ENCODE measurements at regions not wholly inside any gene's neighbourhood (a gene's known extent, or its start where the extent isn't known, plus 50 kb on each side); places are given as distances from the start of the nearest gene placed in this dataset.

DNA sequence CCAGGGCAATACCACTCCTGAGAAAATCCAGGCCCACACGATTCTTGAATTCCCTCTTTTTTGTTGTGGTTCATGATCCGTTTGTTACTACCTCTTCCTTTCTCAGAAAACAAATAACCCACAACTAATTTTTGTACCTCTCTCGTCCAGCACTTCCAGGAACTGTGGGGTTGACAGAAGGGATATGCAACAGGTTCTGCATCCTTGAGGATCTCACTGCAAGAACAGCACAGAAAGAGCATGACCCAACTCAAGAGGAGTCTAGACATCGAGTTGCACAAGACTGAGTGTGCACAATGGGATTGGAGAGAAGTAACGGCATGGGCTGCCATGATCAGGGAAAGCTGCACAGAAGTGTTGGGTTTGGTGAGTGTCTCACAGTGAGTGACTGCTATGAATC lies 533.3 kb downstream of the SOX2 start:
- TF ChIP-seq CTCF (IDR thresholded peaks at IDR 0.05; ENCODE audit: control extremely low read depth, extremely low read depth, low read depth, missing control alignments), result no peak
- no peak for DNase-seq (ENCODE audit: extremely low spot score)
- POLR2A ChIA-PET, result no interaction called here
- CTCF ChIA-PET, result no interaction called here

DNA sequence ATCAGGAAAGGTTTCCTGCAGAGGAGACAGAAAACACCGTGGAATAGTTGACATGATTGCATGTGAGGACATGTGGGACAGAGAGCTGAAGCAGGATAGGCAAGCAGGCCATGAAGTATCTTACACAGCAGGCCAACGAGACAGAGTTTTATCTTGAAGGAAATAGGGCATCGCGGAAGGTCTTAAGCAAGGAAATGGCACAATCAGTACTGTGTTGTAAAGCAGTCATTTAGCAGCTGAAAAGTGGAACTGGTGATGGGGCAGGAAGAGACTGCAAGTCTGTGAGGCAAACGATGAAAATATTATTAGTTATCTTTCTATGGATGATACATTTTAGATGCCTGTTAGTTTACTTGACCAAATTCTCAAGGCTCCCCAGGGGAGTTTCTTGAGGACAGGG lies 535.1 kb downstream of the SOX2 start:
- TF ChIP-seq CTCF (IDR thresholded peaks at IDR 0.05; ENCODE audit: control extremely low read depth, extremely low read depth, low read depth, missing control alignments), result no peak
- no peak for DNase-seq (ENCODE audit: extremely low spot score)
- POLR2A ChIA-PET, result no interaction called here
- CTCF ChIA-PET, result interaction anchor here (0.7 to 2.1 kb wide), 8 partner anchors 11 to 538 kb away, joined by 3 to 6 read pairs (median 4); no protein-coding TSS in a partner anchor

DNA sequence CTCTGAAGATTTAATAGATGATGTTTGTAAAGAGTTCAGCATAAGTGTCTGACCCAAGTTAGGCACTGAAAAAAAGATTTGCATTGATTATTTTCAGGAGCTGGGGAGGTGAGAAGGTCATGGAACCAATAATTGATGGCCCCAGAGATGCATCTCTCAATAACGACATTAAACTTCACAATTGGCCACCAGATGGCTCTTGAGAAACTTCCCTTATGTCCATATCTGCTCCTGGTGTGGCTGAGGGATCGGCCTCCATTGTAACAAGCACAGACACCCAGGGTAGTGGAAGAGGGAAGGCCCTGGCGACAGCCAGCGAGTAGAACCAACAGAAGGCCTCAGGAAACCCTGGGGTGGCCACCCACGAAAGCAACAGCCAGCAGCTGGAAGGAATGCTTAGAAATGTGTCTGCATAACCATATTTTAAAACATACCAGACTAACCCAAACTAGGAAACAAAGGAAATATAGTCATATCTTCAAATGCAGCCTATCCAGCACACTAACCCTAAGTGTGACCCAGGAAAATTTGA lies 536.7 kb downstream of the SOX2 start:
- ChIA-PET POLR2A (no interaction called here), CTCF (interaction anchor here (1.1 to 1.5 kb wide), 4 partner anchors 11 to 548 kb away, joined by 3 to 4 read pairs (median 4); no protein-coding TSS in a partner anchor)
- peak; percentile 20 for DNase-seq (ENCODE audit: extremely low spot score)
- no peak for TF ChIP-seq CTCF (IDR thresholded peaks at IDR 0.05; ENCODE audit: control extremely low read depth, extremely low read depth, low read depth, missing control alignments)

DNA sequence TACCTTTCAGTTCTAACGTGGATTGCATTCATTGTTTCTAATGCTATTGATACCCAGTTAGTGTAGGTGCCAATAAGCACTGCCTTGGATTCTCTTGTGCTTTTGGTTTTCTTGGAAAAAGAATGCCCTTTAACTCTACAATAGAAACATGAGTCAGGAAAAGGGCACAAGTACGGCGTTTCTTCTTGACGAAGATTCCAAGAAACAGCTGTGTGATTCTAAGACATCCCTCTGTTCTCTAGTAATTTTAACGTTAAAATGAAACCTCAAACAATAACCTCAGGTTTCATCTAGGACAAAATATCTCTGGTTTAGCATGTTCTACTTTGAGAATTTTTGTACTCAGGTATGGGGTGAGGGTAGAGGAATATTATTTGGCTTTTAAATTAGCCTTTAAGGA lies 540.5 kb upstream of the ATP11B start:
- CTCF ChIA-PET, result interaction anchor here (1.3 to 1.7 kb wide), 3 partner anchors 19 to 551 kb away, joined by 4 to 5 read pairs (median 4); no protein-coding TSS in a partner anchor
- DNase-seq (ENCODE audit: extremely low spot score), result no peak
- no peak for TF ChIP-seq CTCF (IDR thresholded peaks at IDR 0.05; ENCODE audit: control extremely low read depth, extremely low read depth, low read depth, missing control alignments)
- POLR2A ChIA-PET, result no interaction called here

DNA sequence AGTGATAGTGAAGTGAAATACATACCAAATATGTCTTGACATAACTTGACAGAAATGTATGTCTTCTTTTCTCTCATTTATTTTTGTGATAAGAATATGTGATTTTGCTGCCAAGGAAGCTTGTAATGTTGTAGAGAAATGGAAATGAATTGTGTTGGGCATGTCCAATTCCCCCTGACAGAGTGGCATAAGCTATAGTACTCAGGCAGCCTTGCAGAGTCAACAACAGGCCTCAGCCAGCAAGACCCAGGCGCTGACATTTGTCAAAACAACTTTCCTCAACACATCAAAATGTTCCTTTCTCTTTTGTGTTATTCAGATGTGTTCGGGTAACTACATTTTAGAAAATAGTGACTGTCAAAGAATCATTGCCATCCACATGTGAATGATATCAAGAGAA lies 538.1 kb upstream of the ATP11B start:
- no peak for TF ChIP-seq CTCF (IDR thresholded peaks at IDR 0.05; ENCODE audit: control extremely low read depth, extremely low read depth, low read depth, missing control alignments)
- no peak for DNase-seq (ENCODE audit: extremely low spot score)
- ChIA-PET CTCF (no interaction called here), POLR2A (no interaction called here)

DNA sequence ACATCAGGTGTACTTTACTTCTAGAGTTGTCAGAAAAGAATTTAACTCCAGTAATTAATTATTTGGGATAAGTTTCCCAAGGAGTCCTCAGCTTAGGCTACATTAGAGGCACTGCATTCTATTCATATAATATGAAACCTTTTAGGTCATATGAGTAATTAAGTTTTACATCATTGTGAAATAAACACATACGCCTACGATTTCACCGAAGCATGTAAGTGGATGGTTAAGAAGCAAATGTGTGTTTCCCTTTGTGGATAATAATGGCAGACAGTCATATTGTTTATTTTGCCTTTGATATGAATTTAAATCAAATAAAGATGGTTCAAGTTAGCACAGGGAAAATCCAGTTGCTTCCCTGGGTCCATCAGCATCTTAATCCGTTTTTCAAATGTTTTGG lies 535.9 kb upstream of the ATP11B start:
- ChIA-PET CTCF (interaction anchor here (0.7 kb wide), 1 partner anchor 11 kb away, joined by 3 read pairs; no protein-coding TSS in a partner anchor), POLR2A (no interaction called here)
- no peak for TF ChIP-seq CTCF (IDR thresholded peaks at IDR 0.05; ENCODE audit: control extremely low read depth, extremely low read depth, low read depth, missing control alignments)
- DNase-seq (ENCODE audit: extremely low spot score), result no peak
